NT2/D1 (cell line): ENCODE measurements at regions not wholly inside any gene's neighbourhood (a gene's known extent, or its start where the extent isn't known, plus 50 kb on each side); places are given as distances from the start of the nearest gene placed in this dataset.

Source experiments
- SUZ12 ChIP-seq: IDR thresholded peaks from 2 replicates; pipeline ENCODE4 v1.6.1; 2011; ENCODE audit not compliant: insufficient read length, insufficient read depth; ENCODE audit errors: extremely low read depth
- YY1 ChIP-seq: IDR thresholded peaks from 2 replicates; pipeline ENCODE4 v1.6.1; 2011; ENCODE audit not compliant: insufficient read length, insufficient read depth
- ZNF274 ChIP-seq: IDR thresholded peaks from 2 replicates; pipeline ENCODE4 v1.6.1; 2011; ENCODE audit warnings: mild to moderate bottlenecking, low read depth, low read length

GRCh38 chr4:62952366-62952765 is 1456.9 kb downstream of the TECRL start:
- TF ChIP-seq YY1: no peak
- no peak for TF ChIP-seq SUZ12
- no peak for TF ChIP-seq ZNF274
